ENCODE measurements at regions not wholly inside any gene's neighbourhood (a gene's known extent, or its start where the extent isn't known, plus 50 kb on each side); places are given as distances from the start of the nearest gene placed in this dataset.

- CTCF ChIA-PET = no interaction called here
- POLR2A ChIA-PET = no interaction called here
- no peak for ATAC-seq
- Histone ChIP-seq H3K4me3 (ENCODE audit: low read depth in 2 of 2, low read length in 2 of 2) (no peak overlapping the region), H3K36me3 (ENCODE audit: control insufficient read depth, insufficient read depth, low read length) (no peaks in the 10 kb centered on the region), H3K9me3 (ENCODE audit: control insufficient read depth, insufficient read depth, low read depth, low read length) (no peaks in the 10 kb centered on the region), H3K27ac (ENCODE audit: low read length) (no peak overlapping the region), H3K27me3 (ENCODE audit: control insufficient read depth, insufficient read depth, low read length) (no peaks in the 10 kb centered on the region), H3K4me1 (ENCODE audit: control insufficient read depth, insufficient read depth, low read length) (no peaks in the 10 kb centered on the region)
- no peak for DNase-seq (ENCODE audit: low read depth, low spot score)
- TF ChIP-seq SIN3A (IDR thresholded peaks at IDR 0.05; ENCODE audit: borderline replicate concordance, insufficient read depth, low read depth, low read length) = no peak
- no TSS peak for BruUV-seq (replicated peaks)
- intact Hi-C loops (cut with micrococcal nuclease; ENCODE audit: unreplicated experiment) = no loop called here
- in situ Hi-C loops (cut with HindIII; ENCODE audit: low pct_unique_long_range_greater_than_20kb, low sequenced_read_pairs) = no loop called here
Observed at GRCh38 chrX:28058901-28059300, 77.7 kb upstream of the DCAF8L1 start.

GRCh38 chrX:28042826-28043564 is 61.7 kb upstream of the DCAF8L1 start:
- POLR2A ChIA-PET = no interaction called here
- no peak overlapping the region for H3K4me3 ChIP-seq (ENCODE audit: low read depth in 2 of 2, low read length in 2 of 2)
- H3K27me3 ChIP-seq (ENCODE audit: control insufficient read depth, insufficient read depth, low read length) = no peaks in the 10 kb centered on the region
- DNase-seq (ENCODE audit: low read depth, low spot score) (no peak), ATAC-seq (no peak)
- TF ChIP-seq TCF7L2 (IDR thresholded peaks at IDR 0.05; ENCODE audit: low read depth, low read length) = no peak
- no peak for TF ChIP-seq CTCF (IDR thresholded peaks at IDR 0.05)
- no peak for TF ChIP-seq SIN3A (IDR thresholded peaks at IDR 0.05; ENCODE audit: borderline replicate concordance, insufficient read depth, low read depth, low read length)
- TF ChIP-seq REST (IDR thresholded peaks at IDR 0.05; ENCODE audit: insufficient read depth in 1 of 2, low read depth in 2 of 2, low read length in 1 of 2) = no peak
- no peak for TF ChIP-seq POLR2AphosphoS5 (IDR thresholded peaks at IDR 0.05; ENCODE audit: low read depth, low read length)
- CTCF ChIA-PET = no interaction called here
- H3K36me3 ChIP-seq (ENCODE audit: control insufficient read depth, insufficient read depth, low read length) = no peaks in the 10 kb centered on the region
- no peak overlapping the region for H3K27ac ChIP-seq (ENCODE audit: low read length)
- no peaks in the 10 kb centered on the region for H3K9me3 ChIP-seq (ENCODE audit: control insufficient read depth, insufficient read depth, low read depth, low read length)
- no TSS peak for BruUV-seq (replicated peaks)
- in situ Hi-C loops (cut with HindIII; ENCODE audit: low pct_unique_long_range_greater_than_20kb, low sequenced_read_pairs) = no loop called here
- H3K4me1 ChIP-seq (ENCODE audit: control insufficient read depth, insufficient read depth, low read length) = no peaks in the 10 kb centered on the region
- intact Hi-C loops (cut with micrococcal nuclease; ENCODE audit: unreplicated experiment) = no loop called here

- DNase-seq (ENCODE audit: low read depth, low spot score) (no peak), ATAC-seq (no peak)
- Histone ChIP-seq H3K36me3 (ENCODE audit: control insufficient read depth, insufficient read depth, low read length) (no peaks in the 10 kb centered on the region), H3K9me3 (ENCODE audit: control insufficient read depth, insufficient read depth, low read depth, low read length) (no peaks in the 10 kb centered on the region), H3K27ac (ENCODE audit: low read length) (no peak overlapping the region), H3K27me3 (ENCODE audit: control insufficient read depth, insufficient read depth, low read length) (no peaks in the 10 kb centered on the region), H3K4me3 (ENCODE audit: low read depth in 2 of 2, low read length in 2 of 2) (no peak overlapping the region), H3K4me1 (ENCODE audit: control insufficient read depth, insufficient read depth, low read length) (no peaks in the 10 kb centered on the region)
- CTCF ChIA-PET = no interaction called here
- intact Hi-C loops (cut with micrococcal nuclease; ENCODE audit: unreplicated experiment) = no loop called here
- POLR2A ChIA-PET = no interaction called here
- TF ChIP-seq TCF7L2 (IDR thresholded peaks at IDR 0.05; ENCODE audit: low read depth, low read length) (no peak), REST (IDR thresholded peaks at IDR 0.05; ENCODE audit: insufficient read depth in 1 of 2, low read depth in 2 of 2, low read length in 1 of 2) (no peak), CTCF (IDR thresholded peaks at IDR 0.05) (no peak), SIN3A (IDR thresholded peaks at IDR 0.05; ENCODE audit: borderline replicate concordance, insufficient read depth, low read depth, low read length) (no peak), POLR2AphosphoS5 (IDR thresholded peaks at IDR 0.05; ENCODE audit: low read depth, low read length) (no peak)
- no TSS peak for BruUV-seq (replicated peaks)
- in situ Hi-C loops (cut with HindIII; ENCODE audit: low pct_unique_long_range_greater_than_20kb, low sequenced_read_pairs) = no loop called here
Observed at GRCh38 chrX:28042260-28042659, 61.0 kb upstream of the DCAF8L1 start.

Measured in Panc1 (cell line).